Activated naive CD4-positive, alpha-beta T cell treated with anti-CD3 and anti-CD28 coated beads for 36 hours (primary cell): ENCODE measurements at regions not wholly inside any gene's neighbourhood (a gene's known extent, or its start where the extent isn't known, plus 50 kb on each side); places are given as distances from the start of the nearest gene placed in this dataset.

ENCODE experiments used
- CTCF ChIA-PET: fragments of 350-600 bp; sonication (Branson Sonifier 250); formaldehyde crosslinking; loops from one replicate; lab custom pipeline; 2021; ENCODE audit warnings: antibody characterized with exemption; lab: Charles Lee
- DNase-seq: peaks from one replicate; pipeline ENCODE4 v3.0.0-alpha.2; 2020
- H3K27ac Mint-ChIP-seq: one replicate; pipeline ENCODE4 v1.8.0; 2021; ENCODE audit warnings: mild to moderate bottlenecking, mixed read lengths
- H3K27me3 Mint-ChIP-seq: one replicate; pipeline ENCODE4 v1.8.0; 2021; ENCODE audit warnings: low read depth, mixed read lengths
- H3K36me3 Mint-ChIP-seq: one replicate; pipeline ENCODE4 v1.8.0; 2021; ENCODE audit warnings: low read depth, mixed read lengths
- H3K4me1 Mint-ChIP-seq: one replicate; pipeline ENCODE4 v1.8.0; 2021; ENCODE audit warnings: low read depth, mixed read lengths
- H3K4me3 Mint-ChIP-seq: one replicate; pipeline ENCODE4 v1.8.0; 2021; ENCODE audit warnings: mild to moderate bottlenecking, moderate library complexity, mixed read lengths
- H3K9me3 Mint-ChIP-seq: one replicate; pipeline ENCODE4 v1.8.0; 2021; ENCODE audit warnings: mixed read lengths
- intact Hi-C: fragments of 100-400 bp; cut with micrococcal nuclease; formaldehyde crosslinking; loops from one replicate; pipeline ENCODE4 v1.15.1; 2023

DNA sequence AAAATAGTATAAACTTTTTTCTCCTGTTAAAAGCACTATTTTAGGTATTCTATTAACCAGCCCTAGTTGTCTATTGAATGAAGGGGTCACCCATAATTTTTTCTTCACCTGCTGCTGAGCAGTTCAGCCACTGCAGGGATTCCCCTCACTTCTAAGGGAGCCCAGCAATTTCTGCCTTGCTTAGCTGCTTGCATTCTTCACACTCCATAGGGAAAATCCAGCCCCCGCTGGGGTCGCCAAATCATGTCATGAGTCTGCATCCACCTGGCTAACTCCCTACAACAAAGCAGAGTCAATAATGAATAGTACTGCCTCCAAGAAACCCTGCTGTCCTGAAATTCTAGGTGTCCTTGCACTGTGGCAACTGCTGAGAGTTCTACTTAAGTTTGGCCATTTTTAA lies 886.5 kb downstream of the CDY2B start:
- H3K36me3 Mint-ChIP-seq = no peaks in the 10 kb centered on the region
- H3K27ac Mint-ChIP-seq = no peak overlapping the region
- H3K4me3 Mint-ChIP-seq = no peak overlapping the region
- no peaks in the 10 kb centered on the region for H3K4me1 Mint-ChIP-seq
- CTCF ChIA-PET = no interaction called here
- intact Hi-C loops = no loop called here
- peaks cover 17% of the 10 kb centered on the region for H3K9me3 Mint-ChIP-seq
- DNase-seq = no peak
- H3K27me3 Mint-ChIP-seq = no peaks in the 10 kb centered on the region

DNA sequence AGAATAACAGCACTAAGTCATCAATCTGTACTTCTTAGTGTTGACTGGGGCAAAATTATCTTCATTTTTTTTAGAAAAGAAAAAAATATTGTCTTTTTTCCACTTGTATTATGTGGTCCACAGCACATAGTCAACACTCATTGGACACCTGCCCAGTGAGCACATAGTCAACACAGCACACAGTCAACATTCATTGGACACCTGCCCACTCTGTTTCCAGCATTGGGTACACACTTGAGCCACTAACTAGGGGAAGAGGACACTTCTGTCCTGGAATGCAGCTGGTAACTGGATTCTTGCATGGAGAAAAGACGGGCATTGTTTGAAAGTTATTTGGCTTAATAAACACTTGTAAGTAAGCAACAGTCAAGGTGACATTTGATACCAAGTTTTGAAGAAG lies 898.2 kb downstream of the CDY2B start:
- DNase-seq = no peak
- intact Hi-C loops = no loop called here
- Mint-ChIP-seq H3K4me1 (no peaks in the 10 kb centered on the region), H3K4me3 (no peak overlapping the region), H3K36me3 (no peaks in the 10 kb centered on the region), H3K27ac (no peak overlapping the region), H3K27me3 (no peaks in the 10 kb centered on the region), H3K9me3 (peaks cover 4% of the 10 kb centered on the region)
- CTCF ChIA-PET = no interaction called here

DNA sequence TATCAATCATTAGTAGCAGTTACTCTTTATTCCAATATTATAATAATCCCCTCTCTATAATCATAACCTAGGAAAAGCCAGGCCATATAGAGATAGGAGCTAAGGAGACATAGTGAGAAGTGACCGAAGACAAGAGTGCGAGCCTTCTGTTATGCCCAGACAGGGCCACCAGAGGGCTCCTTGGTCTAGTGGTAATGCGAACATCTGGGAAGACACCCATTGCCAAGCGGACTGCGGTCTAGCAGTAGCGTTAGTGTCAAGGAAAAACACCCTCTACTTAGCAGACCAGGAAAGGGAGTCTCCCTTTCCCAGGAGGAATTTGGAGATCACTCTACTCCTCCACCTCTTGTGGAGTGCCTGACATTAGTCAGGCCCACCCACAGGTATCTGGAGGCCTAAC lies 920.9 kb downstream of the CDY2B start:
- H3K9me3 Mint-ChIP-seq = peaks cover 1% of the 10 kb centered on the region
- no peaks in the 10 kb centered on the region for H3K36me3 Mint-ChIP-seq
- H3K27me3 Mint-ChIP-seq = no peaks in the 10 kb centered on the region
- no peak overlapping the region for H3K27ac Mint-ChIP-seq
- H3K4me3 Mint-ChIP-seq = no peak overlapping the region
- CTCF ChIA-PET = no interaction called here
- intact Hi-C loops = no loop called here
- no peaks in the 10 kb centered on the region for H3K4me1 Mint-ChIP-seq
- DNase-seq = no peak

DNA sequence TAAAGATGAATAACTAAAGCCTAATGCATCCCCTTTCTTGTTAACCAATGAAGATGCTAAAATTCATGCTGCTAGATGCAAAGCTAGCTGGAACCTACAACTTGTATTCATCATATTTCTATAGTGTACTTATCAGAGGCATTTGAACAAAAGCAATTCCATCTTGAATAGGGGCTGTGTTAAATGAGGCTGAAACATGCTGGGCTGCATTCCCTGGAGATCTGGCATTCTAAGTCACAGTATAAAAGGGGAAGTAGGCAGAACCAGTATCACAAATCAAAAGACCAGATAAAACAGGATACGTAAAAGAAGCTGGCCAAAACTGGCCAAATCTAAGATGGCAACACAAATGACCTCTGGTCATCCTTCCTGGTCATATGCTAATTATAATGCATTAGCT lies 932.8 kb downstream of the CDY2B start:
- CTCF ChIA-PET = no interaction called here
- no peaks in the 10 kb centered on the region for H3K27me3 Mint-ChIP-seq

More for the DNA sequence above, 932.8 kb downstream of the CDY2B start:
- Mint-ChIP-seq H3K4me1 (no peaks in the 10 kb centered on the region), H3K36me3 (no peaks in the 10 kb centered on the region), H3K4me3 (no peak overlapping the region), H3K27ac (no peak overlapping the region), H3K9me3 (peaks cover 2% of the 10 kb centered on the region)
- intact Hi-C loops = no loop called here
- no peak for DNase-seq
